RPMI8226 (cell line): ENCODE measurements at regions not wholly inside any gene's neighbourhood (a gene's known extent, or its start where the extent isn't known, plus 50 kb on each side); places are given as distances from the start of the nearest gene placed in this dataset.
"Not testable (repeated sequence)": the region's sequence is repeated elsewhere in the genome, so short reads cannot be mapped to it uniquely, and the experiment has no call there.

Source experiments
- DNase-seq: peaks from one replicate; pipeline ENCODE4 v3.0.0-alpha.2; 2015

DNA sequence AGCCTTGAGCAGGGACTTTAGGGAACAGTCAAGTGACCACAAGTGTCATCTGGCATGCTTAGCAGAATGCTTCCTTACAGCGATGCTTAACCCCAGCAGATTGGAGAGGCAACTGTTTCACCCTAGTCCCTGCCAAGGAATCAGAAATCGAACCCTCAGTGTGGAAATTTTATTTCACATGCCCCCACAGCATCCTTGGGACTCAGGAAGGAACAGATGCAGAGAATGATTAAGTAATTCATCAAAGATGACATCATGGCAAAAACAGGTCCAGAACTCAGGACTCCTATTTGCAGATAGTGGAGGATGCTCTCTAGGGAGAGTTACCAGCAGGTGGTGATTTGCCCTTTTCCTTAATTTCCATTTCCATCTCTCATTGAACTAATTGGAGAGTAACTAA, 333.0 kb upstream of the KAZN start:
- DNase-seq = no peak

DNA sequence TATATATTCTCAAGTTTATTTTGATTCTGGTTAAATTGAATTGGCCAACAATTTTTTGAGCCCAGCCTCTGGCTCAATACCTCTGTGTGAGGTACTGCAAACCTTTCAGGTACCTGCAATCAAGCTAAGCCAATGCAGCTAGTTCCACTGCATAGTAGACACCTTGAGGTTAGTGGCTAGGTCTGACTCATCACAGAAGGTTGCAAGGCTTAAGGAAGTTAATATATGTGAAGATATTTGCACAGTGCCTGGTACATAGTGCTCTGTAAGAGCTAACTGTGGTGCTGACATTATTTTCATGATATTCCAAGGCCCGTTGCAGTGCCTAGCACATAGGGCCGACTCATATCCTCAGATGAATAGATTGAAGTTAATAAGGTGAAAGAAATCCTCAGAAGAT, 330.5 kb upstream of the KAZN start:
- no peak for DNase-seq

DNA sequence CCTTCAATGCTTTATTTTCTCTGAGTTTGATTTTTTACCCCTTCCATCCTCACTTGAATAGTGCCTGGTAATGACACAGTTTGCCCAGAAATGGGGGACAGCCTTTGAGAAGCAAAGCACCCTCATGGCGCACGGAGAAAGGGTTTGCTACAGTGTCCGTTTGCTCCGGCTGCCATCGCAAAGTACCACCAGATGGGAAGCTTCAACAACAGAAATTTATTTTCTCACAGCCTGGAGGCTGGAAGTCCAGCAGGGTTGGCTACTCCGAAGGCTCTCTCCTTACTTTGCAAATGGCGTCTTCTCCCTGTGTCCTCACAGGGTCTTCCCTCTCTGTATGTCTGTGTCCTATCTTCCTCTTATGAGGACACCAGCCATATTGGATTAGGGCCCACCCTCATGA, 327.7 kb upstream of the KAZN start:
- DNase-seq = no peak

DNA sequence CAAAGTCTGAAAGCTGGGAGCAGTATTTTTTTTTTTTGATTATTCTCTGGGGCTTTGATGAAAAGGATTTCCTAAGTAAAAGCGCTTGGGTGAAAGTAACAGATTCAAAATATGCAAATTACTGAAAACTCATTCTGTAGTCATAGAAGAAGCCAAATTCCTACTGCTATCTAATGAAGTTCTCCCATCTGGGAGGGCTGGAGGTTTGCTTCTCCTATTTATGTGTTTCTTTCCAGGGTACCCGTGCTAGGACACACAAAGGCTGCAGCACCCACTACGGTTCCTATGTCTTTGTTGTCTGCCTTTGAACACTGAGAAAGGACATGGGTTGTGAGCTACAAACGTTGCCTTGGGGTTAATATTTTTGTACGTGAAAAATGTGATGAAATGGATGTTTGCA, 324.7 kb upstream of the KAZN start:
- DNase-seq = no peak

DNA sequence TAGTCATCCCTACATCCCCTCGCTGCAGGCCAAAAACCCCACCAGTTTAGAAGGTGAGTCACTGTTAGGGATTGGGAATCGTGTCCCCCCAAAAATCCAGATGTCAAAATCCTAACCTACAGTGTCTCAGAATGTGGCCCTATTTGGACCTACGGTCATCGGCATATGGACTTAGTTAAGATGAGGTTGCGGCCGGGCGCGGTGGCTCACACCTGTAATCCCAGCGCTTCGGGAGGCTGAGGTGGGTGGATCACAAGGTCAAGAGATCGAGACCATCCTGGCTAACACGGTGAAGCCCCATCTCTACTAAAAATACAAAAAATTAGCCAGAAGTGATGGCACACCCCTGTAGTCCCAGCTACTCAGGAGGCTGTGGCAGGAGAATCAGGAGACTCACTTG, 318.6 kb upstream of the KAZN start:
- not testable (repeated sequence) for DNase-seq

DNA sequence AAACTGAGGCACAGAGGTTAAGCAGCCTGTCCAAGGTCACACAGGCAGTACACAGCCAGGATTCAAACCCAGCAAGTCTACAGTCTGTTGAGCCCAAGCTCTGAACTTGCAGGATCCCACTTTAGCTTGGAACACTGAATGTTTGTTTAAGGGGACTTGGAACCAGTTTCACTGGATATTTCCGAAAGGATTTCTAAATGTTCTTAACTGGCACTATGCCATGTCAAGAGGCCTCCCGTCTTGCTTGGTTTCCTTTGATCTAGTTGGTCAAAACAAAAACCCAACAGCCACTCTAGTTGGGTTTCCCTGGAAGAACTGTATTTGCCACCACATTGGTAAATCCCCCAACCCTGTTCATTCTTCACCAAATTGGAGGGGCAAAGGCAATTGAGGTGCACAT, 317.6 kb upstream of the KAZN start:
- DNase-seq = no peak

DNA sequence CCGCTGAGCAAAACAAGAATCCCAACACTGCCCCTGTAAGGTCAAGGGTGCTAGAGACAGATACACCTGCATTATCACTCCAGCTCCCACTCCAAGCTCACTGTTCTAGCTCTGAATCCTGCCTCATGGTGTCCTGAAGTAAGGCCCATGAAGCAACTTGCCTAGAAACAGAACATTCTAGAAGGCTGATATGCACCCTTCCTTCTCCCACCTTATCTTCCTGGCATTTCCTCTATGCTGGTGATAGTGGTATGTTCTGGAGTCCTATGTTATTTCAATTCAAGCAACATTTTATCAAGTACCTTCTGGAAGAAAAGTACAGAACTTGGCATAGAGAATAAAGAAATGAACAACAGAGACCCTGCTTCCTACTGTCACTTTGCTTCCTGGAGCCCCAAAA, 317.1 kb upstream of the KAZN start:
- DNase-seq = no peak

DNA sequence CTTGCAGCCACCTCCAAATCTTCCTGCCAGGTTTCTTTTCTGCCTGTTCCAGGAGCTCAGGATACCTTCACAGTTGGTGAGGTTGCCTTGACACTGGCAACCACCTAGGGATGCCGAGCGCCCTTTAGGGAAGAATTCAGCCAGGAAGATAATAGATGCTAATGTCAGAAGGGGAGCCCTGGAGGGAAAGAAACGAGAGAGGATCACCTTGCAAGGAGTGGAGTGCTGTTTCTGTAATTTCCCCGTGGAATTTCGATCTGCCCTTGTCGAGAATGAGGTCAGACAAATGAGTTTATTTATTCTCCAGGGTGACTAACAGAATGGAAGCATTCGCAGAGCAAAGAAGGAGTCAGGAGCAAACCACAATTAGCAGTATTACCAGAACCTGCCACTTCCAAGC, 315.8 kb upstream of the KAZN start:
- no peak for DNase-seq

DNA sequence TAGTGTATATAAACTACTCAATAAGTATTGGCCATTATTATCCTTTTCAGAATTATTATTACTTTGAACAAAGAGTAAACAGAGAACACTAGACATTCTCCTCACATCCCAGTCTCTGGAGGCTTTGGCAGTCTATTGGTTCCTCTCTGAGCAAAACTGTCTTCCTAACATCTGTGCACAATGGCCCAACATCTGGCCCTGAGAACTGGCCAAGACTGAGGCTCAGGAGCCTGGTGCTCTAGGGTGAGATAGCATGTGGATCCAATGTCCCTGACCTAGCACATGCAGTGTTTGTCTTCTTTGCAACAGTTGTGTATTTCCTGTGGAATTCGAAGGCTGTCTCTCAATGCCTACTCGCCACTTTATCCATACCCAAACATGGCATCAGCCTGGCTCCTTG, 313.2 kb upstream of the KAZN start:
- DNase-seq = no peak

DNA sequence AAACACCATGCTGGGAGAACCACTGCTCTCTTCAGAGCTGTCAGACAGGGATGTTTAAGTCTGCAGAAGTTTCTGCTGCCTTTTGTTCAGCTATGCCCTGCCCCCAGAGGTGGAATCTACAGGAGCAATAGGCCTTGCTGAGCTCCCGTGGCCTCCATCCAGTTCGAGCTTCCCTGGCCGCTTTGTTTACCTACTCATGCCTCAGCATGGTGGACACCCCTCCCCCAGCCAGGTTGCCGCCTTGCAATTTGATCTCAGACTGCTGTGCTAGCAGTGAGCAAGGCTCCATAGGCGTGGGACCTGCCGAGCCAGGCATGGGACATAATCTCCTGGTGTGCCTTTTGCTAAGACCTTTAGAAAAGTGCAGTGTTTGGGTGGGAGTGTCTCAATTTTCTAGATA, 307.3 kb upstream of the KAZN start:
- DNase-seq = not testable (repeated sequence)

DNA sequence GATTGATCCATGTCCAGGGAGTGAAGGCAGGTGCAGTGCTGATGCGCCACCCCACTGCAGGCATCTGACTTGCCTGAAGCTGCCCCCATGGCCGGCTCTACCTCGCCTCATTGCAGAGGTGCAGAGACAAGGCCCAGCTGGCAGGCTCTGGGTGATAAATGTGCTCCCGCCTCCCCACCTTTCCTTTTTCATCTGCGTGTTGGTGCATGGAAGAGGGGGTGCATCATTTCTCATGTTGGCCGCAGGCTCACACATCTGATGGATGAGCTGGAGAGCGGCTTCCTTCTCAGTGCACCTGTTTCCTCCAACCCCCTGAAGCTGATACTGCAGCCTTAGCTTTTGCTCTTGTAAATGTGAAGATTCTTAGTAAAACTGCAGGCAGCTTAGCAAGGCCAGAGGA, 306.0 kb upstream of the KAZN start:
- no peak for DNase-seq

DNA sequence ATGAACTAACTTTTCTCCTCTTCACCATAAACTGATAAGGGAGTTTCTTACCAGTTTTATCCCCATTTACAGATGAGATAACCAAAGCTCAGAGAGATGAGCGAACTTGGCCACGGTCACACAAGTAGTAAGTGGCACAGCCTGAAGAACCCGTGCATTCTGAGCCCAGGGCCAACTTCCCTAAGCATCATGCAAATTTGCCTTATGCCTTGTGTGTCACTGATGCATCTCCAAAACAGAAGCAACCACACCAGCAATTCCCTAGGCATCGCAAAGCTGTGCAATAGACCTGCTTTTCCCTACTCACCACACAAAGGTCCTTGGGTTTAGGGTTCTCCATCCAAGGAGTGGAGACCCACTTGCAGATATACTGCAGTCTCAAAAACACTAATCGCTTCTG, 304.5 kb upstream of the KAZN start:
- no peak for DNase-seq

DNA sequence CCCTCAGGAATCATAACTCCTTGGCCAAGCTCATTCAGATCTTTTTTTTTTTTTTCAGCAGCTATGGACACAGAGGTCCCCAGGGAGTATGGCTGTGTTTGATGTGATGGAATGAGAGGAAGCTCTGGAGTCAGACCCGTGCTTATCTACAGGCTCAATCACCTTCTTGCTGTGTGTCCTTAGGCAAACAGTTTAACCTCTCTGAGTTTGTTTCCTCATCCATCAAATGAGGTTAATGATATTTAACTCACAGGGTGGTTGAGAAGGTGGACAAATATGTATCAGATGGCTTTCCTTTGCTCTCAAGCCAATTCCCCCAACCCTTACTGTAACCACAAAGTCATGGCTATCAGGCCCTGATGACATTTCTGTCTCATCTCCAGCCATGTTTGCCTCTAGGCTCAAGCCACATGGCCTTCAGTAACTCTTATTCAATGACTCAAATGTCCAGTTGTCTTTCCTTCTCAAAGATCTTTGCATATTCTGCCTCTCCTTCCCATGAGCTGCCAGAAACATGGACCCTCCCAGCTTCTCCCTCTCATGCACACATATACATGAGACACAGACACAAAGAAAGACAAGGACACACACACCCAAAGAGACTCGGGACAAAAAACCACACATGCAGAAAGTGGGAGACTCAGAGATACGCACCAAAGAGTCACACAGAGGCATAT, 303.5 kb upstream of the KAZN start:
- DNase-seq = no peak

DNA sequence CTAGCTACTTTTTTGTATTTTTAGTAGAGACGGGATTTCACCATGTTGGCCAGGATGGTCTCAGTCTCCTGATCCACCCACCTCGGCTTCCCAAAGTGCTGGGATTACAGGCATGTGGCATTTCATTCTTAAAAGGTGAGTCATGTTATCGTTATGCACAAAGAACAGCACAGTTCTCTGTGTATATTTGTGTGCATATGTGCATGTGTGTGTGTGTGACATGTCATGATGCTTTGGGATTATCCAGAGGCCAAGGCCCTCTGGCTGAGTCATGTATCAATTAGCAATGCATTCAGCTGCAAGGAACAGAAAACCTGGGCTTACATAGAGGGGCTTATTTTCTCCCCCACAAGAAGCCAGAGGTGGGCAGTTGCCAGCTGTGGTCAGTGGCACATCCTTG, 301.7 kb upstream of the KAZN start:
- no peak for DNase-seq

DNA sequence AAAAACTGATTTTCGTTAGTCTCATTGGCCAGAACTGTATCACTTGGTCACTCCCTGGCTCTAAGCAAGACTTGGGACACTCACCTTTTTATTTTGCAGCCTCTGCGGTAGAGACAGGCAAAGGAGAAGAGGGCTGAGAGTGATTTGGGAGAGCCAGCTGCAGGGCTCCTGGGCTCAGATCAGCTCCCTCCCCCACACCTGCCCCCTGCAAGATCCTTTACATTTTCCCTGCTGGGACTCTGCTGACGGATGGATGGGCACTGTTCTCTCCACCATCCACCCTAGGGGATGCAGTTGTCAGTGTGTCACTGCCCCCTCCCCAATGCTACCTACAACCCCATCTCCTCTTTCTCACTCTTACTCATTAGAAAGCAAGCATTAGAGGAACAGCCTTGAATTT, 301.1 kb upstream of the KAZN start:
- DNase-seq = no peak

DNA sequence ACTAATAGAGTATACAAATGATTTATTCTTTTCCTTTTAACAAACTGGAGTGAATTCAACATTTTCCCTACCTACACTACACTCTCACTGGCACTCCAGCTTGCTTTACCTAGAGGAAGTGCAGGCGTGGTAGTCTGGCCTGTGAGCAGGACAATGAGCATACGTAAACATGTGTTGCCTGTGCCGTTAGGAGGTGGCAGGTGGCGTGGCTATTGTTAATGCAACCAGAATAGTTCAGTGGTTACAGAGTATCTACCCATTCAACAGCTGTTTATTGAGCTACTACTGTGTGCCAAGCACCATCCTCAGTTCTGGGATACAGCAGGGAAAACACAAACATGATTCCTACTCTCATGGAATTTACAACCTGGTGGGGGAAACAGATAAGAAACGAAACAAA, 299.7 kb upstream of the KAZN start:
- no peak for DNase-seq

DNA sequence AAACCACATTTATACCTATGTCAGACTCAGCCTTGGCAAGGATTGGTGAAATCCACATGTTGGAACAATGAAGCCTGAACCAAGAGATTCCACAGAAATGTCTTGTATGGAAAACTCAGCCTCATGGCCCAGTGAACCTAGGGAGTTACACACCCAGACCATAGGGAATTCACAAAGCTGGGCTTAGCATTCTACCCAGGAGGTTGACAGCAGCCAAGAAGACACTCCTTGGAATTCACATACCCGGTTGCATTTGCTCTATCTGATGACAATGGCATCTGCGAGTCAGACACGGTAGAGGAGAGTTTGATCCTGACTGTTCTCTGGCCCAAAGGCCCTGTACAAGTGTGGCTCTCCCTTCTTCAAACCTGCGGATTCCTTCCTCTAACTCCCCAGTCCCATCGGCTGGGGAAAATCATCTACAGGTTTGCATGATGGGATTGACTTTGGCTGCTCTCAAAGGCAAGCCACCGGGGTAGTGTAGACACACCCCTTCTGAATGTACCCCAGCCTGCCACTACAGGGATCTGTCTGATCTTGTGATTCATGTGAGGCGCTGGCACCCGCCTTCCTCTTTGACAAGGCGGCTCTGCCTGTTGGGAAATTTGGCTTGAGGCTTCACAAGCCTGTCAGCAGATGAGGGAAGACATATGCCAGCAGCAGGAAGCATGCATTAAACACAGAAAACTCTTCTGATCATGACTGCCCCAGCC, 297.3 kb upstream of the KAZN start:
- no peak for DNase-seq

DNA sequence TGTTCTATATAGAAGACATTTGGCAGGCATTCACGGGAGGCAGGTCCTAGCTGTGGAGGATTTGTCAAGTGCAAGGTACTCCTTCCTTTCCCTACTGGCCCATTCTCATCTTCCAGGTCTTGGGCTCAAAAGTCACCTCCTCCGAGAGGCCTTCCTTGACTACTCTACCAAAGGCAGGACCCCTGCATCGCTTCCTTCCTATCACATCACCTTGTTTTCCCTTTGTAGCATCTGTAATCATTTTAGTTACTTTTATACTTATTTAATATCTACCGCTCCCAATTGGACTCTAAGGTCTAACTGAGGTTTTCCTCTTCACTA, 296.8 kb upstream of the KAZN start:
- DNase-seq = no peak

DNA sequence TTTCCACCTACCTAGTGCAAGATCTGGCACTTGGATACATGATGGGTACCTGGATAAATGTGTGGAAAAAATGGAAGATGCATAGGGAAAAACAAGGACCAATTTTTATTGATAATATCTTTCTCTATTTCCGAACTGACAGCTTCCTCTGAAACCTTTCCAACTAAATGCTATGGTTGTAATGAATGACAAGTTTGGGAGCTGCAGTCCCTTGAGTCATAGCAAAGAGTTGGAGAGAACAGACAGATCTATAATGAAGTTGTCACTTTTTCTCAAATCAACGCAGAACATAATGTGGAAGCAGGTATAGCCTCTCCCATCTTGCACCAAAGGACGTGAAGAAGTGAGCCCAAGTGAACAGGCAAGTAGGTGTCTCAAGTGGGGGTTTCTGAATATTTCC, 296.5 kb upstream of the KAZN start:
- DNase-seq = no peak

DNA sequence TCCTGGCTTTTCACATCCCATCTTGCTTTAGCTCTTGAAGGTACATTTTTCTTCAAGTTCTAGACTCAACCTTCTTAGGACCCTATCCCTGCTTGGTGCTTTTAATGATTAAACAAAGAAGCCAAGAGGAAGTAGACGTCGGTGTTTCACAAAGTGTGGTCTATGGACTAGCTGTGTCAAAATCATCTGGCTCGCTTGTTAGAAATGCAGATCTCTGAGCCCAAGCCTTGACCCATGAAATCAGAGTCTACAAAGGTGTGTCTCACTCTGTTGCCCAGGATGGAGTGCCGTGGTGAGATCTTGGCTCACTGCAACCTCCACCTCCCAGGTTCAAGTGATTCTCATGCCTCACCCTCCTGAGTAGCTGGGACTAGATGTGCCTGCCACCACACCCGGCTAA, 295.5 kb upstream of the KAZN start:
- no peak for DNase-seq

DNA sequence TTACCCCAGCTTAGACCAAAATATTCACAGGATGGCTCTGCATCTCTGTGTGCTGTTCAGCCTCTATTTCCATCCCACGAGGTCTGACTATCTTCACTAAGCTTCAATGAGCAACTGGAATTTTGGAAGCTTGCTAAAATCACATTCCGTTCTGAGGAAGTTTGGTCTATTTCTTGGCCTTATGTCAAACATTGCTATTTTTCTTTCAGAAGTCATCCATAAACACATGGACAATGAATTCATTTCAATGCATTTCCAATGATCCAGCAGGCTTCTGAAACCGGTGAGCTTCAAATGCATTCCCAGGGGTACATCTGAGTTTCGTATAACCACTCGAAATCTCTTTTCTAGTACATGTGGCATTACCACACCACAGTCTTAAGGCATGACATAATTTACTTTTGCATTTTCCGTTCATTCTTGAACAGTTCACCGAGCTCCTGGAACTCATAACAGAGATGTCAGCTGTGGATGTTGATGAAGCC, 294.1 kb upstream of the KAZN start:
- DNase-seq = no peak

DNA sequence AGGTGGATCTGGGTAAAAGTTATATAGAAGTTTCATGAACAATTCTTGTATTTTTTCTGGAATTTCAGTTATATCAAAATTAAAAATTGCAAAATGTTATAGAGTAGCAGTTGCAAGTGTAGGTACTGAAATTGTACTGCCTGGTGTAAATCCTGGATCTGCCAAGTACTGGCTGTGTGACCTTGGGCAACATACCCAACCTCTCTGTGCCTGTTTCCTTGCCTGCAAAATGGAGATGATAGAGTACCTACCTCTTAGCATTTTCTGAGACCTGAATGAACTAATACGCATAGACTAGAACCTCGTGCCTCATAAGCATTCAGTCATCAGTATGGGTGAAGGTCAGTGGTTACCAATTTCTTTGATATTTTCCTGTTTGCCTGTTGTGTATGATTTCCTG, 290.0 kb upstream of the KAZN start:
- DNase-seq = no peak

DNA sequence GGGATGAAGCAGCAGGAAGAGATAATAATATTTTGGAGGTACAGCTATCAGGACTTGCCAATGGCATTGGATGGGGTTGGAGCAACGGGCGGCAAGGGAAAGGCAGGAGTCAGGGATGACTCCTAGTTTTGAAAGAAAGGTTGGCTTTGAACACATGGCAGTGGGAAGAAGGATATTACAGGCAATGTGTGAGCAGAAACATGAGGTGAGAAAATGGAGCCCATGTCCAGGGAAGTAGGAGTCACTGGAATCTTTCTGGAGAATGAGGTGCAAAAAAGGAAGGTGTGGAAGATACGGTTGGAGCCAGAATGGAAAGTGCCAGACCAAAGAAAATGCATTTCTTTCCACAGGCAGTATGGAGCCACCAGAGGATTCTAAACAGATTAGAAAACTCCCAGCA, 288.5 kb upstream of the KAZN start:
- no peak for DNase-seq

DNA sequence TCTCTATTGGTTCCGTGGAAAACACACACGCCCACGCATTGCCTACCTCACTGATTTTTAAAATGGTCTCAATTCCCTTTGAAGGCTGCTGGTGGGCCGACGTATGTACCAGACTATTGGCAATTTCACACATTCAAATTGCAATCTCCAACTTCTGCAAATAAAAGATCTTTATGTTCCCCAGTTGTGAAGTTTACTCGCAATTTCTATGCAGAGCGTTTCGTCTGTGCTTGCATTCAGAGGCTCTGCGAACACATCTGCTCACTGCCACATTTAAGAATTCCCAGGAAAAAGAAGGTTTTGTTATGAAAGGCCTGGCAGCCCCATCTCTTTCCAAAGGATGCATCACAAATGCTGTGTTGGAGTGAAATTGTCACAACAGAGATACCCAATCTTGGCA, 288.0 kb upstream of the KAZN start:
- no peak for DNase-seq

DNA sequence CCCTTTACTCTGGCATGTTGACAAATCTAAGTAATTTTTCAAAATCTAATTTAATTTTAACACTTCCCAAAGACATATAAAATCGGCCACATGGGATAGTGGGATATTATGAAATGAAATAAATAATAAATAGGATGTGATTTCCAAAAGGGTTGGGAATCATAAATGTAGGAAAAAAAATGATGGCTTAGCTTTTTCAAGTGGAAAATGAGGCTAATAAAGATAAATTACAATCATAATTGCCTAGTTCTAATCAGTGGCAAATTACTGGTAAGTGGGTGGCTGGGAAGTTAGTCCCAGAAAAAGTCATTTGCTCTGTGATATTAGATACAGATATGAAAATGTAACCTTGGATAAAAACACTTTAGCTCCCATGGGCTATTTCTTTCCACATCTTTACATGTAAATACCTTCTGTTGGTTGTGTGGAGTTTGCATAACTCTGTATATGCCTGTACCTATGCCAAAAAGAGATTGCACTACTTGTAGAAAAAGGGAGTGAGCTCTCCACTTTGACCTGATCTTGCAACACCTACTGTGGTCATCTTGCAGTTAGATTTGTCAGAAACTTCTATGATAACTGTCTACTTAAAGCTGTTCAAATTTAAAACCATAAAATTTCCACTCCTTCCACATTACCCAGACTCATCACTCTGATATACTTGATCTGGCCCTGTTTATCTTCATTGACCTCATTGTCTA, 284.6 kb upstream of the KAZN start:
- no peak for DNase-seq
